HG03457 (cell line): ENCODE measurements at regions not wholly inside any gene's neighbourhood (a gene's known extent, or its start where the extent isn't known, plus 50 kb on each side); places are given as distances from the start of the nearest gene placed in this dataset.
A peak's percentile ranks its signal among the peaks of the same experiment; 100 is the strongest.

Source experiments
- ATAC-seq: cut with Tn5 transposase; IDR thresholded peaks from one replicate; pipeline ENCODE4 v1.9.1; 2021; ENCODE audit warnings: moderate number of reproducible peaks; ENCODE audit not compliant: unreplicated experiment

- no peak for ATAC-seq
Measured at GRCh38 chr2:41709702-41710599, 337.9 kb upstream of the PKDCC start.

DNA sequence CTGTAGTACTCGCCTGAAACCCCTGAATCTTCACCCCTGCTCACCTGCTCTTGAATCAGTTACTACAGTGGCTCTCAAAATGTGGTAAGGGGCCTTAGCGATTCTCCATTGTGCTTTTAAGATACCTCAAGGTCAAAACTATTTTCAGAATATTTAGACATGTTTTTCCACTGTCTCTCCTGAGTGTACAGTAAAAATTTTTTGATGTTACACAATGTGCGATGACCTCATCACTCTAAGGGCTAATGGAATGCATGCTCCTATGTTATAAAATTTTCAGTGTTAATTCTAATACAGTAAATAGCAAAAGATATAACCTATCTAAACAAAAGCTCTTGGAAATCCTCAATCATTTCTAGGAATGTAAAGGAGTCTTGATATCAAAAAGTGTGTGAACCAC is 336.9 kb upstream of the PKDCC start:
- ATAC-seq = no peak

DNA sequence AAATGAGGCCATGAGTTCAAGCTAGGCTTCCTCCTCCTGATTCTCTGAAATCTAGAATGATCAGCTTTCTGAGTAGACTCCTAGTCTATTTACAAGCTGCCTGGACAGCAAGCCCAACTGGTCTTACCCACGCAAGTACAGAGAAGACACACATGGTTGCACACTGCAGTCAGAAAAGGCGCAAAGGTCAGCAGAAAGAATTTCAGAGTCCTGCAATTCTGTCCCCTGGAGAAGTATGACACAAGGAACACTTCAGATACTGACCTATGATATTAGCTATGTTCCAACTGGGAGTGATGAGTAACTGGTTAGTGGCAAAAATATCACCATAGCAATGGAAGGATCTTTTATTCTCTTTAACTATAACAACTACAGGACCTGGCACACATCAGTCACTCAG is 336.1 kb upstream of the PKDCC start:
- ATAC-seq = no peak

DNA sequence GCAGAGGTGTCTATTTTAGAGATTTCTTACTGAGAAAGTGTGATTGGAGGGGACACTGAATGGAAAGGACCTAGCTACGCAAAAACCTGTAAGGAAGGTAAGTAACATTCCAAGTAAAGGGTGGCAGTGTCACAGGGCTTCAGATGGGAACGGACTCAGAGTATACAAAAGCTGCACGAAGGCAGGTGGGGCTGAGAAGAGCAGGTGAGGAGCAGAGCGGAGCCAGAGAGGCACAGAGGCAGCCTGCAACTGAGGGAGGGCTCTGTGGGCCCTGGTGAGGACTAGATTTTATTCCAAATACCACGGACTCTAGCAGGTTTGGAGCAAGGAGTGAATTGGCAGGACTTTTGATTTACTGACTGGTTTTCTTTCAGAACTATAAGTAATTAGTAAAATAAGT is 331.3 kb upstream of the PKDCC start:
- no peak for ATAC-seq

- no peak for ATAC-seq
Measured at GRCh38 chr2:41717839-41718238, 330.0 kb upstream of the PKDCC start.

GRCh38 chr2:41718705-41719104 is 329.1 kb upstream of the PKDCC start:
- ATAC-seq = no peak

GRCh38 chr2:41719756-41720155 is 328.1 kb upstream of the PKDCC start:
- ATAC-seq = no peak

GRCh38 chr2:41720331-41721251 is 327.2 kb upstream of the PKDCC start:
- ATAC-seq = peak; percentile 44

DNA sequence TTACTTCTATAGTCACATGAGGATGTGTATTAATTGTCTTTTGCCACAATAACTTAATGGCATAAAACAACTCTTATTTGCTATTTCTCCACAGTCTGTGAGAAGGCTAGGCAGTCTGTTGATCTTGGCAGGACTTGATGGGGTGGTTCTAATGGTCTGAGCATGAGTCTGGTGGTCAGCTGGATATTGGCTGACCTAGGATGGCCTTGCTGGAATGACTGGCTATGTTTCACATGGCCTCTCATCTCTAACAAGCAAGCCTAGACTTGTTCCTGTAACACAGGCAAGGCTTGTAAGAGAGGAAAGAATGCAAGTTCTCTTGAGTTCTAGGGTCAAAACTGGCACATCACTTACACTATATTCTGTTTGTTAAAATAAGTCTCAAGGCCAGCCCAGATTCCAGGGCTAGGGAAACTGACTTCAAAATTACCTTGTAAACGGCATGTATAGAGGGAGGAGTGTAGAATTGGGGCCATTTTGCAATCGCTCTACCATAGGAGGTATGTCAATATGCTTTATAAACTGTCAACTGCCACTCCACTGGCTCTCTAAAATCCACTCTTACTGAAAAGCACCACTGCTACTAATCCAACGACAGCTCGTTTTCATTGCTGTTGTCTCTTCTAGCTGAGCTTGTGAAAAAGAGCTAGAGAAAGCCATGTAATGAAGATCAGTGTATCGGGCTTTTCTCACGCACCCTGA is 325.0 kb upstream of the PKDCC start:
- ATAC-seq = no peak

- no peak for ATAC-seq
Measured at GRCh38 chr2:41723526-41723925, 324.3 kb upstream of the PKDCC start.

DNA sequence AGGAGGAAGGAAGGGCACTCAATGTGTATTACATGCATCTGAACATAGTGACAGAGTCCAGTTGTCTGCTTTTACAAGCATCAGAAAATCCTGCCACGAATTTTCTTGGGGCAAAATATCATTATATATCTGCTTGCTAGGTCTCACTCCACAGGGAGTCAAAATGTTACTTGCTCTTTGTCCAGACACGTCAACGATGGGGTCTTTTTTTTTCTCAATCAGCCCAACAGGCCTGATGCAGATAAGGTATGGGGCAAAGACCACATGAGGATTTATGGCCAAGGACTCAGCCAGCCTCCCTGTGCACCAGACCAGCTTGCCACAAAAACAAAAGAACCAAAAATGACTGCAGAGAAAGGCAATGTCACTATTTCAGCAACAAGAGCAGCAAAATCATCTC is 323.4 kb upstream of the PKDCC start:
- ATAC-seq = no peak

DNA sequence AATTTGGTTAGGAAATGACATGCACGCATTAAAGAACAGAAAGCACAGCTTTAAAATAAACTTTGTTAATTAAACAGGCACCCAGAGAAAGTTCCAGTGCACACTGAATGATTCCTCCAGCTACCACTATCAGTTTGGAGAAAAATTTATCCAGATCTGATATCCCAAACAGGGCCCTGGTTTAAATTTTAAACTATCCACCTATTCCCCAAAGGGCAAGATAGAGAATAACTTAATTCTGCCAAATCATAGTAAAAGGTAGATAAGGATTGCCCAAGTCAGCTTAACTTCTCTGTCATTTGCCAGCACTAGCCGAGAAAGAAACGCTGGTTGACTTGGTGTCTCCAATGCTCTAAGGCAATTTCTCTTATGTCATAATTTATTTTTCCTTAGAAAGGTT is 321.9 kb upstream of the PKDCC start:
- no peak for ATAC-seq

DNA sequence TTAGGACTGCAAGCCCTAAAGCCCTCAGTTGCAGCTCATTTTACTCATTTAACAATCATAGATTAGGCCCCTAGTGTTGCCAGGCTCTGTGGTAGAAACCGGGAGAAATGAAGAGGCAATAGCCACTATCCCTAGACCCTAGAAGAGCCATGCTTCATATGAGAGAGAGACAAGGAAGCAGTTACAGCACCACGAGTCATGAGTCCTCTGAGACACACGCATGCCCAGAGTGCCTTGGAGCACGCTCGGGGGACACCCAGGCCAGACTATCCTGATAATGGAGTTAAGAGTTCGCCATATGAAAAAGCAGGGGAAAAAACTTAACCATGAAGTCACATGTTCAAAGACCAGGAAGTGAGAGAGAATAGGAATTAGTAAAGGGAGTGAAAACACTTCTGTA is 321.5 kb upstream of the PKDCC start:
- no peak for ATAC-seq

DNA sequence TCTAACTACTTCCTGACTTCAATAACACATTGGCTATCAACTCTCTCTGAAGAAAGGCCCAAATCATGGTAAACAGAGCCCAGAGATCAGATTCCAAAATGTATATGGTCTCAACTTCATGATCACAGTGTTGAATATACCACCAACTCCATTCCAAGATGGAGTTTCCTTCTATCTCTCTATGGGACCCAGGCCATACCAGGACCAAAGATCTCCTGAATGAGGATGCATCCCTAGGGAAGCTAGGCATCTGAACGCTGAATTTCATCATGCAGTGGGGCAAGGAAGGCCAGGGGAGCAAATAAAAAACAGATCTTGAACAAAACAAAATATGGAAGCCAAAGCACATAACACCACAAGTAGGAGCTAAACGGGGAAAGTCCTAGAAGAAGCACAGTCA is 320.7 kb upstream of the PKDCC start:
- no peak for ATAC-seq

DNA sequence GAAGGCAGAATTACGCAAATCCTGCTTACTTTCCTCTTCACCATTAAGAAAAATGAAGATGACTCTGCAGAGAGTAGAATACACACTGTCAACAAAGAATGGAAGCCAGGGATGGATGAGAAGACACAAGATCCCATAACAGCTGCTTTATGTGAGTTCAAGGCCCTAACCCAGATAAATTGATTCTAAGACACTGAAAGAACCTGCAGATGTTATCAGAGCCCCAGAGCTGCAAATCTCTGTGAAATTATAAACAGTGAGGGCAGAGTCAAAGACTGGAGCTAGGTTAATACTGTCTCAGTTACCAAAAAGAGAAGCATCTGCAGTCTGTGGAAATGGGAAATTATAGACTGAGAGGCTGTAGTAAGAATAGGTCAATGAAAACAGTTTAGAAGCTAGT is 320.1 kb upstream of the PKDCC start:
- ATAC-seq = no peak

DNA sequence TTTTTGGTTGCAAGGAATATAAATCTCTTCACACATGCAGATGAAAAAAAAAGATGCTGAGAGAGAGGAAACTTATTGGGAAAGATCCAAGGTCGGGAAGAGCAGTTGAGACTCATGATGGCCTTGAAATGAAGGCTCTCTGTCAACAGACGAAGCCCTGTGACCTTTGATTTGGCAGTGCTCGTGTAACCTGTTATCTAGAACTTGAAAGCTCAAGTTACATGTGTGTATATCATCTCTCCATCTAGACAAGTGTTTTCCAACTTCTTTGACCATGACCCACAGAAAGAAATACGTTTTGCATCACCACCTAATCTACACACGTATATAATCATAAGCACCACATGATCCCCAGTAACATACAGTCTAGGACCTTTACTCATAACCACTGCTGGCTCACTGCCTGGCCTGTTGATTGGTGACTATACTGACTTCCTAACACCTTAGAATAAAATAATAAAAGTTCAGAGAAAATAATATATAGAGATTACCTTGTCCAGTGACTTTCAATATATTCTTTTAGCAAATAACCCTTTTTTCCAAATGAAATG is 319.0 kb upstream of the PKDCC start:
- no peak for ATAC-seq

DNA sequence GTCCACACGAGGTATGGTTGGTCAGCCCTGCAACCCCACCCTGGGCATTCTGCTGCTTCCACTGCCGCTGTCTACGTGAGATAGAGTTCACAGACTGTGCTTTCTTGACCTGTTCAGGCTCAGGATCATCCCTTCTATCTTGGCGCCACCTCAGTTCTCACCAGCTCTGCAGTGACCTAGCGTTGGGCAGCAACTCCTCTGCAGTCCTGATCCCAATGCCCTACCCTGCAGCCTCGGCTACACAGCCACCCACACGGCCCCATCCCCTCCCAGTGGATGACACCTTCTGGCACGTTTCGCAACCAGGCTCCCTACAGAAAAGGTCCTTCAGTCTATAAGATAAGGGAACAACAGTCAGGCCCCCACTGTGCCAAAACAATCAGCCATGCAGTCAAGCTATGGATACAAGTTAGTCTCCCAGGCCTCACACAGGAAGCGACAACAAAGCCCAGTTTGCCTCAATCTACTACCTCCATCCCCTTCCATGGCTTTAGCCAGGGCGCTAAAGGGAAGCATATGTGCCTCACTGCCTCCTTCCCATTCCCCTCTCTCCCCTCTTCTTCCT is 317.9 kb upstream of the PKDCC start:
- ATAC-seq = no peak

- ATAC-seq = no peak
Measured at GRCh38 chr2:41735006-41735405, 312.8 kb upstream of the PKDCC start.

GRCh38 chr2:41735476-41735875 is 312.3 kb upstream of the PKDCC start:
- no peak for ATAC-seq

DNA sequence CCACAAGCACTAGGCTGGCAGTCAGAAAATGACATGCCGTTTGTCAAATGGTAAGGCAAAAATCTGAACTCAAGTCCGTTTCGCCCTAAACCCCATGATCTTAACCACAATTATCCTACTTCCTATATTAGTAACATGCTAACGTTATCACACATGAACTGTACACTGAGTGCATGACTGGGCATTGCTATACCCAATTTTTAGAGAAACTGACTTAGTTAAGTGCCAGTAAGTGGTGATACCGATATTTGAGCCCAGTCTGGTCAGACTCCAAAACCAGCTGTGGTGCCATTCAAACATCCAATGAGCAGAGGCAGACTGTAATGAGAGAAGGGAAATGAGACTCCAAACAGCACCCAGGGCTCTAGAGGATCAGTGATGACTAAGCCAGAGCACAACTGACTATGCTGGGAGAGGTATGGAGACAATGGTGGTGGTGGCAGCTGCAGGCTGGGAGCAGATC is 311.7 kb upstream of the PKDCC start:
- peak; percentile 93 for ATAC-seq

GRCh38 chr2:41736586-41736985 is 311.2 kb upstream of the PKDCC start:
- ATAC-seq = peak; percentile 38
